ENCODE measurements at regions not wholly inside any gene's neighbourhood (a gene's known extent, or its start where the extent isn't known, plus 50 kb on each side); places are given as distances from the start of the nearest gene placed in this dataset.

GRCh38 chr12:24045816-24046257, 96.4 kb upstream of the SOX5 start:
- H3K36me3 ChIP-seq (ENCODE audit: control insufficient read depth, insufficient read depth, low read length) = no peaks in the 10 kb centered on the region
- H3K27me3 ChIP-seq (ENCODE audit: control insufficient read depth, insufficient read depth, low read length) = no peaks in the 10 kb centered on the region
- no peaks in the 10 kb centered on the region for H3K4me1 ChIP-seq (ENCODE audit: control insufficient read depth, insufficient read depth, low read length)
- no peak overlapping the region for H3K9ac ChIP-seq (ENCODE audit: low read length)
- H3K27ac ChIP-seq (ENCODE audit: low read depth, low read length) = no peak overlapping the region
- no peak overlapping the region for H3K4me3 ChIP-seq (ENCODE audit: low read length)

GRCh38 chr12:24044941-24045703, 95.7 kb upstream of the SOX5 start:
- Histone ChIP-seq H3K9ac (ENCODE audit: low read length) (no peak overlapping the region), H3K4me3 (ENCODE audit: low read length) (no peak overlapping the region), H3K27ac (ENCODE audit: low read depth, low read length) (no peak overlapping the region), H3K36me3 (ENCODE audit: control insufficient read depth, insufficient read depth, low read length) (no peaks in the 10 kb centered on the region), H3K27me3 (ENCODE audit: control insufficient read depth, insufficient read depth, low read length) (no peaks in the 10 kb centered on the region), H3K4me1 (ENCODE audit: control insufficient read depth, insufficient read depth, low read length) (no peaks in the 10 kb centered on the region)

GRCh38 chr12:24042651-24043050, 93.2 kb upstream of the SOX5 start:
- no peaks in the 10 kb centered on the region for H3K4me1 ChIP-seq (ENCODE audit: control insufficient read depth, insufficient read depth, low read length)
- H3K36me3 ChIP-seq (ENCODE audit: control insufficient read depth, insufficient read depth, low read length) = no peaks in the 10 kb centered on the region
- H3K4me3 ChIP-seq (ENCODE audit: low read length) = no peak overlapping the region
- H3K9ac ChIP-seq (ENCODE audit: low read length) = no peak overlapping the region
- no peaks in the 10 kb centered on the region for H3K27me3 ChIP-seq (ENCODE audit: control insufficient read depth, insufficient read depth, low read length)
- H3K27ac ChIP-seq (ENCODE audit: low read depth, low read length) = no peak overlapping the region

GRCh38 chr12:24039113-24039525, 89.6 kb upstream of the SOX5 start:
- no peaks in the 10 kb centered on the region for H3K4me1 ChIP-seq (ENCODE audit: control insufficient read depth, insufficient read depth, low read length)
- no peak overlapping the region for H3K27ac ChIP-seq (ENCODE audit: low read depth, low read length)
- no peaks in the 10 kb centered on the region for H3K36me3 ChIP-seq (ENCODE audit: control insufficient read depth, insufficient read depth, low read length)
- no peak overlapping the region for H3K9ac ChIP-seq (ENCODE audit: low read length)
- H3K27me3 ChIP-seq (ENCODE audit: control insufficient read depth, insufficient read depth, low read length) = no peaks in the 10 kb centered on the region
- H3K4me3 ChIP-seq (ENCODE audit: low read length) = no peak overlapping the region

GRCh38 chr12:24038211-24038997, 88.9 kb upstream of the SOX5 start:
- no peak overlapping the region for H3K27ac ChIP-seq (ENCODE audit: low read depth, low read length)
- H3K27me3 ChIP-seq (ENCODE audit: control insufficient read depth, insufficient read depth, low read length) = no peaks in the 10 kb centered on the region
- H3K4me3 ChIP-seq (ENCODE audit: low read length) = no peak overlapping the region
- no peaks in the 10 kb centered on the region for H3K4me1 ChIP-seq (ENCODE audit: control insufficient read depth, insufficient read depth, low read length)
- no peaks in the 10 kb centered on the region for H3K36me3 ChIP-seq (ENCODE audit: control insufficient read depth, insufficient read depth, low read length)
- no peak overlapping the region for H3K9ac ChIP-seq (ENCODE audit: low read length)

- Histone ChIP-seq H3K27ac (ENCODE audit: low read depth, low read length) (no peak overlapping the region), H3K9ac (ENCODE audit: low read length) (no peak overlapping the region), H3K4me3 (ENCODE audit: low read length) (no peak overlapping the region)
These were observed 87.2 kb upstream of the SOX5 start for GRCh38 chr12:24036438-24037216.

GRCh38 chr12:24034894-24035293, 85.4 kb upstream of the SOX5 start:
- Histone ChIP-seq H3K9ac (ENCODE audit: low read length) (no peak overlapping the region), H3K36me3 (ENCODE audit: control insufficient read depth, insufficient read depth, low read length) (no peaks in the 10 kb centered on the region), H3K27me3 (ENCODE audit: control insufficient read depth, insufficient read depth, low read length) (no peaks in the 10 kb centered on the region), H3K27ac (ENCODE audit: low read depth, low read length) (no peak overlapping the region), H3K4me1 (ENCODE audit: control insufficient read depth, insufficient read depth, low read length) (no peaks in the 10 kb centered on the region), H3K4me3 (ENCODE audit: low read length) (no peak overlapping the region)

More at GRCh38 chr12:24036438-24037216, 87.2 kb upstream of the SOX5 start:
- no peaks in the 10 kb centered on the region for H3K27me3 ChIP-seq (ENCODE audit: control insufficient read depth, insufficient read depth, low read length)
- no peaks in the 10 kb centered on the region for H3K4me1 ChIP-seq (ENCODE audit: control insufficient read depth, insufficient read depth, low read length)
- no peaks in the 10 kb centered on the region for H3K36me3 ChIP-seq (ENCODE audit: control insufficient read depth, insufficient read depth, low read length)

GRCh38 chr12:24034160-24034559, 84.7 kb upstream of the SOX5 start:
- Histone ChIP-seq H3K27me3 (ENCODE audit: control insufficient read depth, insufficient read depth, low read length) (no peaks in the 10 kb centered on the region), H3K27ac (ENCODE audit: low read depth, low read length) (no peak overlapping the region), H3K9ac (ENCODE audit: low read length) (no peak overlapping the region), H3K4me1 (ENCODE audit: control insufficient read depth, insufficient read depth, low read length) (no peaks in the 10 kb centered on the region), H3K36me3 (ENCODE audit: control insufficient read depth, insufficient read depth, low read length) (no peaks in the 10 kb centered on the region), H3K4me3 (ENCODE audit: low read length) (no peak overlapping the region)

GRCh38 chr12:24027352-24027751, 77.9 kb upstream of the SOX5 start:
- H3K36me3 ChIP-seq (ENCODE audit: control insufficient read depth, insufficient read depth, low read length) = no peaks in the 10 kb centered on the region
- H3K9ac ChIP-seq (ENCODE audit: low read length) = no peak overlapping the region
- no peak overlapping the region for H3K27ac ChIP-seq (ENCODE audit: low read depth, low read length)
- no peak overlapping the region for H3K4me3 ChIP-seq (ENCODE audit: low read length)
- H3K27me3 ChIP-seq (ENCODE audit: control insufficient read depth, insufficient read depth, low read length) = no peaks in the 10 kb centered on the region
- no peaks in the 10 kb centered on the region for H3K4me1 ChIP-seq (ENCODE audit: control insufficient read depth, insufficient read depth, low read length)

GRCh38 chr12:24025153-24025798, 75.8 kb upstream of the SOX5 start:
- Histone ChIP-seq H3K36me3 (ENCODE audit: control insufficient read depth, insufficient read depth, low read length) (no peaks in the 10 kb centered on the region), H3K27ac (ENCODE audit: low read depth, low read length) (no peak overlapping the region), H3K9ac (ENCODE audit: low read length) (no peak overlapping the region), H3K27me3 (ENCODE audit: control insufficient read depth, insufficient read depth, low read length) (no peaks in the 10 kb centered on the region), H3K4me1 (ENCODE audit: control insufficient read depth, insufficient read depth, low read length) (no peaks in the 10 kb centered on the region), H3K4me3 (ENCODE audit: low read length) (no peak overlapping the region)

GRCh38 chr12:24023081-24023480, 73.6 kb upstream of the SOX5 start:
- no peak overlapping the region for H3K27ac ChIP-seq (ENCODE audit: low read depth, low read length)
- H3K4me3 ChIP-seq (ENCODE audit: low read length) = no peak overlapping the region
- no peak overlapping the region for H3K9ac ChIP-seq (ENCODE audit: low read length)
- no peaks in the 10 kb centered on the region for H3K4me1 ChIP-seq (ENCODE audit: control insufficient read depth, insufficient read depth, low read length)
- no peaks in the 10 kb centered on the region for H3K36me3 ChIP-seq (ENCODE audit: control insufficient read depth, insufficient read depth, low read length)
- H3K27me3 ChIP-seq (ENCODE audit: control insufficient read depth, insufficient read depth, low read length) = no peaks in the 10 kb centered on the region

- no peaks in the 10 kb centered on the region for H3K4me1 ChIP-seq (ENCODE audit: control insufficient read depth, insufficient read depth, low read length)
- no peak overlapping the region for H3K27ac ChIP-seq (ENCODE audit: low read depth, low read length)
- H3K9ac ChIP-seq (ENCODE audit: low read length) = no peak overlapping the region
- H3K36me3 ChIP-seq (ENCODE audit: control insufficient read depth, insufficient read depth, low read length) = no peaks in the 10 kb centered on the region
- H3K27me3 ChIP-seq (ENCODE audit: control insufficient read depth, insufficient read depth, low read length) = no peaks in the 10 kb centered on the region
- no peak overlapping the region for H3K4me3 ChIP-seq (ENCODE audit: low read length)
These were observed 71.7 kb upstream of the SOX5 start for GRCh38 chr12:24021164-24021502.
